Neural progenitor cell (in vitro differentiated cells): ENCODE measurements at regions not wholly inside any gene's neighbourhood (a gene's known extent, or its start where the extent isn't known, plus 50 kb on each side); places are given as distances from the start of the nearest gene placed in this dataset.

Source experiments
- CTCF ChIP-seq: fragments of 200-600 bp; sonication (generic); IDR thresholded peaks from 2 replicates; pipeline ENCODE4 v1.5.1; 2017; ENCODE audit warnings: antibody characterized with exemption, mild to moderate bottlenecking
- EZH2 ChIP-seq: fragments of 200-600 bp; sonication (generic); IDR thresholded peaks from 2 replicates; pipeline ENCODE4 v1.6.1; 2017; ENCODE audit warnings: antibody characterized with exemption, mild to moderate bottlenecking, moderate library complexity
- EZH2phosphoT487 ChIP-seq: fragments of 200-600 bp; sonication (generic); IDR thresholded peaks from 2 replicates; pipeline ENCODE4 v1.6.1; 2017; ENCODE audit warnings: antibody characterized with exemption

- TF ChIP-seq CTCF (no peak), EZH2phosphoT487 (no peak), EZH2 (no peak)
Measured at GRCh38 chr13:47000165-47000564, 103.3 kb upstream of the HTR2A start.
